HG02623 (cell line): ENCODE measurements at regions not wholly inside any gene's neighbourhood (a gene's known extent, or its start where the extent isn't known, plus 50 kb on each side); places are given as distances from the start of the nearest gene placed in this dataset.
A peak's percentile ranks its signal among the peaks of the same experiment; 100 is the strongest.
"Not testable (repeated sequence)": the region's sequence is repeated elsewhere in the genome, so short reads cannot be mapped to it uniquely, and the experiment has no call there.

Source experiments
- ATAC-seq: cut with Tn5 transposase; IDR thresholded peaks from one replicate; pipeline ENCODE4 v1.9.1; 2021; ENCODE audit warnings: moderate library complexity; ENCODE audit not compliant: unreplicated experiment

- no peak for ATAC-seq
Measured at GRCh38 chr14:40058901-40059897, 627.0 kb upstream of the FBXO33 start.

GRCh38 chr14:40053416-40053815 lies 621.2 kb upstream of the FBXO33 start:
- no peak for ATAC-seq

GRCh38 chr14:40028991-40029390 lies 596.8 kb upstream of the FBXO33 start:
- ATAC-seq, result no peak

- ATAC-seq, result no peak
Measured at GRCh38 chr14:40025101-40025500, 592.9 kb upstream of the FBXO33 start.

- no peak for ATAC-seq
Measured at GRCh38 chr14:40010961-40011360, 578.7 kb upstream of the FBXO33 start.

GRCh38 chr14:40009771-40010170 lies 577.5 kb upstream of the FBXO33 start:
- ATAC-seq, result no peak

GRCh38 chr14:40008345-40008744 lies 576.1 kb upstream of the FBXO33 start:
- ATAC-seq, result not testable (repeated sequence)

- ATAC-seq, result no peak
Measured at GRCh38 chr14:40004871-40005500, 572.8 kb upstream of the FBXO33 start.

- no peak for ATAC-seq
Measured at GRCh38 chr14:40003773-40004172, 571.5 kb upstream of the FBXO33 start.

- no peak for ATAC-seq
Measured at GRCh38 chr14:39998854-39999253, 566.6 kb upstream of the FBXO33 start.

- ATAC-seq, result no peak
Measured at GRCh38 chr14:39998114-39998513, 565.9 kb upstream of the FBXO33 start.

- no peak for ATAC-seq
Measured at GRCh38 chr14:39991041-39991440, 558.8 kb upstream of the FBXO33 start.

GRCh38 chr14:39988939-39989338 lies 556.7 kb upstream of the FBXO33 start:
- ATAC-seq, result no peak

- ATAC-seq, result no peak
Measured at GRCh38 chr14:39984323-39984722, 552.1 kb upstream of the FBXO33 start.

- ATAC-seq, result no peak
Measured at GRCh38 chr14:39977198-39977597, 545.0 kb upstream of the FBXO33 start.

GRCh38 chr14:39974036-39974435 lies 541.8 kb upstream of the FBXO33 start:
- ATAC-seq, result peak; percentile 97

- ATAC-seq, result no peak
Measured at GRCh38 chr14:39972704-39973103, 540.5 kb upstream of the FBXO33 start.

- no peak for ATAC-seq
Measured at GRCh38 chr14:39967885-39968284, 535.7 kb upstream of the FBXO33 start.

GRCh38 chr14:39957987-39958386 lies 525.8 kb upstream of the FBXO33 start:
- ATAC-seq, result no peak

GRCh38 chr14:39957290-39957689 lies 525.1 kb upstream of the FBXO33 start:
- ATAC-seq, result peak; percentile 60

- no peak for ATAC-seq
Measured at GRCh38 chr14:39956372-39956771, 524.1 kb upstream of the FBXO33 start.

GRCh38 chr14:39948235-39948634 lies 516.0 kb upstream of the FBXO33 start:
- ATAC-seq, result no peak
